HepG2 (cell line): ENCODE measurements at regions not wholly inside any gene's neighbourhood (a gene's known extent, or its start where the extent isn't known, plus 50 kb on each side); places are given as distances from the start of the nearest gene placed in this dataset.
A peak's percentile ranks its signal among the peaks of the same experiment; 100 is the strongest.

Experiments used
- DMTF1 ChIP-seq: sonication (generic); formaldehyde crosslinking; IDR thresholded peaks from 2 replicates; pipeline ENCODE4 v1.4.0; 2020; ENCODE audit warnings: mild to moderate bottlenecking, missing genetic modification reagents
- GABPA ChIP-seq, 2 experiments: IDR thresholded peaks; 2 replicates each; pipeline ENCODE4 v1.6.1; 2011 to 2016; ENCODE audit warnings: low read depth in 2 of 2, low read length in 1 of 2, missing biosample characterization in 1 of 2, missing genetic modification characterization in 1 of 2
- ISL2 ChIP-seq: sonication (generic); formaldehyde crosslinking; IDR thresholded peaks from 2 replicates; pipeline ENCODE4 v1.5.0; 2020; ENCODE audit warnings: missing genetic modification reagents
- SUZ12 ChIP-seq: fragments of 150-350 bp; IDR thresholded peaks from 2 replicates; pipeline ENCODE4 v1.6.1; 2014; ENCODE audit warnings: low read depth, low read length
- TF ChIP-seq, protein P1 (sequence below): sonication (generic); formaldehyde crosslinking; IDR thresholded peaks from one replicate; pipeline ENCODE4 v1.5.1; 2020; ENCODE audit warnings: mild to moderate bottlenecking, missing genetic modification reagents; ENCODE audit errors: not compliant biosample characterization

DNA sequence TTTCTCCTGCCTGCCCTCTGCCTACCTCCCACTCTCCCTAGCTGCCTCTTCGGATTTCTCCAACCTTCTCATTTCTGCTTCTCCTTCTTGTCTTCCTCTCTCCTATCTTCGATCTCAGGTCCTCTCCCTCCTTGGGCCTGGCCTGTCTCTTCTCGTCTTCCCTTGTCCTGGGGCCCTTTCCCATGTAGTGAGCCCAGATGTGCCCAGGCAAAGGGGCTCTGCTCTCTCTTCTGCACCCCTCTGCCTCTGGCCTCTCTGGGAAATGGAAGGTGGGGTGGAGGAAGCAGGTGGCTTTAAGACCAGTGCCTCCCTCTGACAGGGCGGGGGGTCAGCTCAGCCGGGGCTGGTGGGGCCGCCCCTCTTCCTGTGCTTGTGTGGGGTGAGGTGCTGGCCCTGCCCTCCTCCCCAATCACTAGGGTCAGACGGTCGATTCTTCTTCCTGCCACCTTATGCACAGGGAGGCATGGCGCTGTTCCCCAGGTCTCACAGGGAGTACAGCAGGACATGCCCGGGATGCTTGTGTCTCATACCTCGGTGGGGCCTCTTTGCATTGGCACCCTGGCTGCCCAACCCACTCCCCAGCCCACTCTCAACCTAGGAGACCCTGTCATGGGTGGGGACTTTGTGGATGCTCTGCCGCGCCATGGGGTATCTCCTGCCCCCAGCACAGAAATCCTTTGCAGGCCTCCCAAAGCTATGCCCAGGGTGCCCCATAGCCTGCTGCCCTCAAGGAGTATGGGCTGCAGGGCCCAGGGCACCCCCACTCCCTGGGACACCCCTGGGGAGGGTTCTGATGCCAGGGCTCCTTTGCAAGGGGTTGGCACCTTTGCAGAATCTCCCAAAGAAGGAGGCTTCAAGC, 213.8 kb upstream of the HAAO start (continued):
- TF ChIP-seq ISL2 (CRISPR knock-in tag) (peak; percentile 41; the same call in 1 of the 2 replicates), DMTF1 (CRISPR knock-in tag) (0 out of 2 replicates have a peak, but pooled peaks have one; percentile 77), SUZ12 (no peak), GABPA (IDR thresholded peaks at IDR 0.05; ENCODE audit: low read depth, low read length) (no peak), GABPA (CRISPR knock-in tag; IDR thresholded peaks at IDR 0.05; ENCODE audit: low read depth) (no peak)
- TF ChIP-seq, protein P1, sequence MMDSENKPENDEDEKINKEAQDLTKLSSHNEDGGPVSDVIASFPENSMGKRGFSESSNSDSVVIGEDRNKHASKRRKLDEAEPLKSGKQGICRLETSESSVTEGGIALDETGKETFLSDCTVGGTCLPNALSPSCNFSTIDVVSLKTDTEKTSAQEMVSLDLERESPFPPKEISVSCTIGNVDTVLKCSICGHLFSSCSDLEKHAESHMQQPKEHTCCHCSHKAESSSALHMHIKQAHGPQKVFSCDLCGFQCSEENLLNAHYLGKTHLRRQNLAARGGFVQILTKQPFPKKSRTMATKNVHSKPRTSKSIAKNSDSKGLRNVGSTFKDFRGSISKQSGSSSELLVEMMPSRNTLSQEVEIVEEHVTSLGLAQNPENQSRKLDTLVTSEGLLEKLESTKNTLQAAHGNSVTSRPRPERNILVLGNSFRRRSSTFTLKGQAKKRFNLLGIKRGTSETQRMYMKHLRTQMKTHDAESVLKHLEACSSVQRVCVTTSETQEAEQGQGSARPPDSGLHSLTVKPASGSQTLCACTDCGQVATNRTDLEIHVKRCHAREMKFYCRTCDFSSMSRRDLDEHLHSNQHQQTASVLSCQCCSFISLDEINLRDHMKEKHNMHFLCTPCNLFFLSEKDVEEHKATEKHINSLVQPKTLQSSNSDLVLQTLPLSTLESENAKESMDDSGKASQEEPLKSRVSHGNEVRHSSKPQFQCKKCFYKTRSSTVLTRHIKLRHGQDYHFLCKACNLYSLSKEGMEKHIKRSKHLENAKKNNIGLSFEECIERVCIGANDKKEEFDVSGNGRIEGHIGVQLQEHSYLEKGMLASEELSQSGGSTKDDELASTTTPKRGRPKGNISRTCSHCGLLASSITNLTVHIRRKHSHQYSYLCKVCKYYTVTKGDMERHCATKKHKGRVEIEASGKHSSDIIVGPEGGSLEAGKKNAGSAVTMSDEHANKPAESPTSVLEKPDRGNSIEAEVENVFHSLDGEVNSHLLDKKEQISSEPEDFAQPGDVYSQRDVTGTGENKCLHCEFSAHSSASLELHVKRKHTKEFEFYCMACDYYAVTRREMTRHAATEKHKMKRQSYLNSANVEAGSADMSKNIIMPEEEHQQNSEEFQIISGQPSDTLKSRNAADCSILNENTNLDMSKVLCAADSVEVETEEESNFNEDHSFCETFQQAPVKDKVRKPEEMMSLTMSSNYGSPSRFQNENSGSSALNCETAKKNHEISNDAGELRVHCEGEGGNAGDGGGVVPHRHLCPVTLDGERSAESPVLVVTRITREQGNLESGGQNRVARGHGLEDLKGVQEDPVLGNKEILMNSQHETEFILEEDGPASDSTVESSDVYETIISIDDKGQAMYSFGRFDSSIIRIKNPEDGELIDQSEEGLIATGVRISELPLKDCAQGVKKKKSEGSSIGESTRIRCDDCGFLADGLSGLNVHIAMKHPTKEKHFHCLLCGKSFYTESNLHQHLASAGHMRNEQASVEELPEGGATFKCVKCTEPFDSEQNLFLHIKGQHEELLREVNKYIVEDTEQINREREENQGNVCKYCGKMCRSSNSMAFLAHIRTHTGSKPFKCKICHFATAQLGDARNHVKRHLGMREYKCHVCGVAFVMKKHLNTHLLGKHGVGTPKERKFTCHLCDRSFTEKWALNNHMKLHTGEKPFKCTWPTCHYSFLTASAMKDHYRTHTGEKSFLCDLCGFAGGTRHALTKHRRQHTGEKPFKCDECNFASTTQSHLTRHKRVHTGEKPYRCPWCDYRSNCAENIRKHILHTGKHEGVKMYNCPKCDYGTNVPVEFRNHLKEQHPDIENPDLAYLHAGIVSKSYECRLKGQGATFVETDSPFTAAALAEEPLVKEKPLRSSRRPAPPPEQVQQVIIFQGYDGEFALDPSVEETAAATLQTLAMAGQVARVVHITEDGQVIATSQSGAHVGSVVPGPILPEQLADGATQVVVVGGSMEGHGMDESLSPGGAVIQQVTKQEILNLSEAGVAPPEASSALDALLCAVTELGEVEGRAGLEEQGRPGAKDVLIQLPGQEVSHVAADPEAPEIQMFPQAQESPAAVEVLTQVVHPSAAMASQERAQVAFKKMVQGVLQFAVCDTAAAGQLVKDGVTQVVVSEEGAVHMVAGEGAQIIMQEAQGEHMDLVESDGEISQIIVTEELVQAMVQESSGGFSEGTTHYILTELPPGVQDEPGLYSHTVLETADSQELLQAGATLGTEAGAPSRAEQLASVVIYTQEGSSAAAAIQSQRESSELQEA (CRISPR knock-in tag) = peak; percentile 73
- TF ChIP-seq, all 625 proteins: peak for 55
